HL-60/S4 (cell line): ENCODE measurements at regions not wholly inside any gene's neighbourhood (a gene's known extent, or its start where the extent isn't known, plus 50 kb on each side); places are given as distances from the start of the nearest gene placed in this dataset.
"Not testable (repeated sequence)": the region's sequence is repeated elsewhere in the genome, so short reads cannot be mapped to it uniquely, and the experiment has no call there.

Experiments used
- in situ Hi-C: fragments of 300-500 bp; cut with MboI; formaldehyde crosslinking; loops from 2 replicates; pipeline ENCODE4 v1.14.3; 2022; ENCODE audit warnings: low sequenced_read_pairs

GRCh38 chr10:62694537-62695126 lies 109.9 kb upstream of the ADO start:
- in situ Hi-C loops, result no loop called here

- in situ Hi-C loops, result no loop called here
Observed at GRCh38 chr10:62696798-62697197, 107.7 kb upstream of the ADO start.

- in situ Hi-C loops, result no loop called here
Observed at GRCh38 chr10:62699148-62699547, 105.4 kb upstream of the ADO start.

- in situ Hi-C loops, result not testable (repeated sequence)
Observed at GRCh38 chr10:62704121-62704520, 100.4 kb upstream of the ADO start.

- in situ Hi-C loops, result no loop called here
Observed at GRCh38 chr10:62705789-62706188, 98.7 kb upstream of the ADO start.

GRCh38 chr10:62707810-62708209 lies 96.7 kb upstream of the ADO start:
- in situ Hi-C loops, result no loop called here

GRCh38 chr10:62708569-62708968 lies 96.0 kb upstream of the ADO start:
- in situ Hi-C loops, result no loop called here

GRCh38 chr10:62709200-62709599 lies 95.3 kb upstream of the ADO start:
- in situ Hi-C loops, result no loop called here

- in situ Hi-C loops, result no loop called here
Observed at GRCh38 chr10:62710182-62710581, 94.3 kb upstream of the ADO start.

- in situ Hi-C loops, result no loop called here
Observed at GRCh38 chr10:62715383-62715782, 89.1 kb upstream of the ADO start.

GRCh38 chr10:62718585-62718984 lies 85.9 kb upstream of the ADO start:
- in situ Hi-C loops, result no loop called here

GRCh38 chr10:62719061-62719460 lies 85.5 kb upstream of the ADO start:
- in situ Hi-C loops, result no loop called here

- in situ Hi-C loops, result no loop called here
Observed at GRCh38 chr10:62721687-62722086, 82.8 kb upstream of the ADO start.

- in situ Hi-C loops, result no loop called here
Observed at GRCh38 chr10:62723375-62723774, 81.1 kb upstream of the ADO start.

- in situ Hi-C loops, result no loop called here
Observed at GRCh38 chr10:62724465-62724864, 80.1 kb upstream of the ADO start.

GRCh38 chr10:62726142-62726541 lies 78.4 kb upstream of the ADO start:
- in situ Hi-C loops, result no loop called here

- in situ Hi-C loops, result no loop called here
Observed at GRCh38 chr10:62726638-62727037, 77.9 kb upstream of the ADO start.

- in situ Hi-C loops, result no loop called here
Observed at GRCh38 chr10:62727934-62728333, 76.6 kb upstream of the ADO start.

- in situ Hi-C loops, result no loop called here
Observed at GRCh38 chr10:62728479-62728878, 76.0 kb upstream of the ADO start.

- in situ Hi-C loops, result no loop called here
Observed at GRCh38 chr10:62732841-62733653, 71.5 kb upstream of the ADO start.

- in situ Hi-C loops, result no loop called here
Observed at GRCh38 chr10:62733654-62734293, 70.7 kb upstream of the ADO start.

- in situ Hi-C loops, result no loop called here
Observed at GRCh38 chr10:62734781-62735463, 69.6 kb upstream of the ADO start.
